ENCODE measurements at regions not wholly inside any gene's neighbourhood (a gene's known extent, or its start where the extent isn't known, plus 50 kb on each side); places are given as distances from the start of the nearest gene placed in this dataset.
"Not testable (repeated sequence)": the region's sequence is repeated elsewhere in the genome, so short reads cannot be mapped to it uniquely, and the experiment has no call there.

GRCh38 chr2:12918138-12918834 is 201.6 kb downstream of the TRIB2 start:
- Histone ChIP-seq H3K4me3 (ENCODE audit: low read depth, low read length) (no peak overlapping the region), H3K36me3 (ENCODE audit: control insufficient read depth, insufficient read depth, low read length) (no peaks in the 10 kb centered on the region), H3K27me3 (ENCODE audit: control insufficient read depth, insufficient read depth, low read length) (no peaks in the 10 kb centered on the region)
- TF ChIP-seq CTCF (IDR thresholded peaks at IDR 0.05; ENCODE audit: insufficient read depth, low read length, poor library complexity, severe bottlenecking) = no peak
- no peak for DNase-seq (ENCODE audit: low read depth)

- Histone ChIP-seq H3K4me3 (ENCODE audit: low read depth, low read length) (no peak overlapping the region), H3K27me3 (ENCODE audit: control insufficient read depth, insufficient read depth, low read length) (no peaks in the 10 kb centered on the region), H3K36me3 (ENCODE audit: control insufficient read depth, insufficient read depth, low read length) (no peaks in the 10 kb centered on the region)
- DNase-seq (ENCODE audit: low read depth) = no peak
- TF ChIP-seq CTCF (IDR thresholded peaks at IDR 0.05; ENCODE audit: insufficient read depth, low read length, poor library complexity, severe bottlenecking) = no peak
These were observed 202.2 kb downstream of the TRIB2 start for GRCh38 chr2:12918835-12919445.

- TF ChIP-seq CTCF (IDR thresholded peaks at IDR 0.05; ENCODE audit: insufficient read depth, low read length, poor library complexity, severe bottlenecking) = no peak
- Histone ChIP-seq H3K4me3 (ENCODE audit: low read depth, low read length) (no peak overlapping the region), H3K27me3 (ENCODE audit: control insufficient read depth, insufficient read depth, low read length) (no peaks in the 10 kb centered on the region), H3K36me3 (ENCODE audit: control insufficient read depth, insufficient read depth, low read length) (no peaks in the 10 kb centered on the region)
- no peak for DNase-seq (ENCODE audit: low read depth)
These were observed 204.6 kb downstream of the TRIB2 start for GRCh38 chr2:12921321-12921720.

GRCh38 chr2:12923907-12924610 is 207.3 kb downstream of the TRIB2 start:
- H3K27me3 ChIP-seq (ENCODE audit: control insufficient read depth, insufficient read depth, low read length) = no peaks in the 10 kb centered on the region
- no peak overlapping the region for H3K4me3 ChIP-seq (ENCODE audit: low read depth, low read length)
- no peak for DNase-seq (ENCODE audit: low read depth)
- no peak for TF ChIP-seq CTCF (IDR thresholded peaks at IDR 0.05; ENCODE audit: insufficient read depth, low read length, poor library complexity, severe bottlenecking)
- no peaks in the 10 kb centered on the region for H3K36me3 ChIP-seq (ENCODE audit: control insufficient read depth, insufficient read depth, low read length)

GRCh38 chr2:12926641-12927040 is 209.9 kb downstream of the TRIB2 start:
- not testable (repeated sequence) for H3K4me3 ChIP-seq (ENCODE audit: low read depth, low read length); DNase-seq (ENCODE audit: low read depth); H3K36me3 ChIP-seq (ENCODE audit: control insufficient read depth, insufficient read depth, low read length); H3K27me3 ChIP-seq (ENCODE audit: control insufficient read depth, insufficient read depth, low read length)

- TF ChIP-seq CTCF (IDR thresholded peaks at IDR 0.05; ENCODE audit: insufficient read depth, low read length, poor library complexity, severe bottlenecking) = no peak
- DNase-seq (ENCODE audit: low read depth) = no peak
- H3K27me3 ChIP-seq (ENCODE audit: control insufficient read depth, insufficient read depth, low read length) = no peaks in the 10 kb centered on the region
- H3K36me3 ChIP-seq (ENCODE audit: control insufficient read depth, insufficient read depth, low read length) = no peaks in the 10 kb centered on the region
- no peak overlapping the region for H3K4me3 ChIP-seq (ENCODE audit: low read depth, low read length)
These were observed 211.6 kb downstream of the TRIB2 start for GRCh38 chr2:12928197-12928774.

All from kidney epithelial cell (primary cell).